GM18508 (cell line): ENCODE measurements at regions not wholly inside any gene's neighbourhood (a gene's known extent, or its start where the extent isn't known, plus 50 kb on each side); places are given as distances from the start of the nearest gene placed in this dataset.
"Not testable (repeated sequence)": the region's sequence is repeated elsewhere in the genome, so short reads cannot be mapped to it uniquely, and the experiment has no call there.

ENCODE experiments used
- ATAC-seq: cut with Tn5 transposase; IDR thresholded peaks from one replicate; pipeline ENCODE4 v1.9.1; 2021; ENCODE audit warnings: moderate number of reproducible peaks; ENCODE audit not compliant: insufficient read depth, unreplicated experiment

- ATAC-seq: no peak
Observed at GRCh38 chr11:119586181-119586580, 142.8 kb downstream of the NECTIN1 start.

- no peak for ATAC-seq
Observed at GRCh38 chr11:119585043-119585781, 143.8 kb downstream of the NECTIN1 start.

- ATAC-seq: no peak
Observed at GRCh38 chr11:119584193-119585042, 144.6 kb downstream of the NECTIN1 start.

GRCh38 chr11:119583585-119583984, 145.4 kb downstream of the NECTIN1 start:
- no peak for ATAC-seq

- ATAC-seq: not testable (repeated sequence)
Observed at GRCh38 chr11:119581396-119581795, 147.6 kb downstream of the NECTIN1 start.

GRCh38 chr11:119580751-119581150, 148.2 kb downstream of the NECTIN1 start:
- no peak for ATAC-seq

GRCh38 chr11:119580081-119580480, 148.9 kb downstream of the NECTIN1 start:
- no peak for ATAC-seq

GRCh38 chr11:119578521-119579191, 150.3 kb downstream of the NECTIN1 start:
- no peak for ATAC-seq

- no peak for ATAC-seq
Observed at GRCh38 chr11:119573858-119574257, 150.9 kb upstream of the THY1 start.

- ATAC-seq: no peak
Observed at GRCh38 chr11:119572481-119573424, 149.8 kb upstream of the THY1 start.

GRCh38 chr11:119571311-119571710, 148.3 kb upstream of the THY1 start:
- ATAC-seq: no peak

- no peak for ATAC-seq
Observed at GRCh38 chr11:119567688-119568582, 145.0 kb upstream of the THY1 start.

GRCh38 chr11:119566319-119566718, 143.3 kb upstream of the THY1 start:
- no peak for ATAC-seq

- ATAC-seq: not testable (repeated sequence)
Observed at GRCh38 chr11:119565693-119566092, 142.7 kb upstream of the THY1 start.

GRCh38 chr11:119560961-119561360, 138.0 kb upstream of the THY1 start:
- ATAC-seq: no peak

- ATAC-seq: no peak
Observed at GRCh38 chr11:119560291-119560690, 137.3 kb upstream of the THY1 start.

- no peak for ATAC-seq
Observed at GRCh38 chr11:119552106-119552485, 129.1 kb upstream of the THY1 start.

GRCh38 chr11:119551420-119552105, 128.6 kb upstream of the THY1 start:
- ATAC-seq: no peak
